Erythroblast (primary cell): ENCODE measurements at regions not wholly inside any gene's neighbourhood (a gene's known extent, or its start where the extent isn't known, plus 50 kb on each side); places are given as distances from the start of the nearest gene placed in this dataset.

Experiments
- DNase-seq, 2 experiments: peaks; one replicate each; lab custom pipeline; 2025; lab: John Stamatoyannopoulos, UW
- GATA1 ChIP-seq: IDR thresholded peaks from 2 replicates; pipeline ENCODE4 v1.6.1; 2011; ENCODE audit warnings: low read depth, mild to moderate bottlenecking, control low read depth, low read length, moderate library complexity
- POLR2A ChIP-seq: IDR thresholded peaks from 2 replicates; pipeline ENCODE4 v1.6.1; 2011; ENCODE audit warnings: mild to moderate bottlenecking, low read length

DNA sequence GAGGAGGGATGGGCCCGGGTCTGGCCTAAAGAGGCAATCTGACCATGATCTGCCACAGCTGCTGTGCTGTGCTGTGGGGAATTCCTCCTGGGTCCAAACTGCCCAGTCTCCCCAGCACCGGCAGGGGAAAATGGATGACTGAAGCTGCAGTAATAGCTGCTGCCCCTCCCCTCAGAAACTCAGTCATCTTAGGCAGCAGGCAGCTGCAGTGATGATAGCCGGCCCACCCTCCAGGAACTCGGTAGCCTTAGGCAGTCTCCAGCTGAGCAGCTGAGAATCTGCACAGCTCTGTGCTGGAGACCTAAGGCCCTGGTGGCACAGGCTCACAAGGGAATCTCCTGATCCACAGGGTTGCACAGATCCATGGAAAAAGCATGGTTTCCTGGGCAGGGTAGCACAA lies 113.4 kb upstream of the USP38 start:
- no peak for DNase-seq
- TF ChIP-seq POLR2A (no peak), GATA1 (no peak)

DNA sequence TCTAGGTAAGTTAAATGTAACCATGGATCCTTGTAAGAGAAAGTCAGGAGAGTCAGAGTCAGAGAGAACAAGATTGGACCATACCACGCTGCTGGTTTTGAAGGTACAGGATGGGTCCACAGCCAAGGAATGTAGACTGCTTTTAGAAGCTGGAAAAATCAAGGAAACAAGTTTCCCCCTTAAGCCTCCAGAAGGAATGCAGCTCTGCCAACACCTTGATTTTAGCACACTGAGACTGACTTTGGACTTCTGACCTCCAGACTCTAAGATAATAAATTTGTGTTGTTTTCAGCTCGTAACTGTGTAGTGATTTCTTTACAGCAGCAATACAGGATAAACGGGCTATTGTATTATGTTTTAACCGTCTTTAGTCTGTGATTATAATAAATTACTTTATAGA lies 108.0 kb upstream of the USP38 start:
- DNase-seq = no peak
- TF ChIP-seq GATA1 (no peak), POLR2A (no peak)

- TF ChIP-seq GATA1 (no peak), POLR2A (no peak)
- DNase-seq = no peak
Observed at GRCh38 chr4:143082701-143083100, 102.0 kb upstream of the USP38 start.

DNA sequence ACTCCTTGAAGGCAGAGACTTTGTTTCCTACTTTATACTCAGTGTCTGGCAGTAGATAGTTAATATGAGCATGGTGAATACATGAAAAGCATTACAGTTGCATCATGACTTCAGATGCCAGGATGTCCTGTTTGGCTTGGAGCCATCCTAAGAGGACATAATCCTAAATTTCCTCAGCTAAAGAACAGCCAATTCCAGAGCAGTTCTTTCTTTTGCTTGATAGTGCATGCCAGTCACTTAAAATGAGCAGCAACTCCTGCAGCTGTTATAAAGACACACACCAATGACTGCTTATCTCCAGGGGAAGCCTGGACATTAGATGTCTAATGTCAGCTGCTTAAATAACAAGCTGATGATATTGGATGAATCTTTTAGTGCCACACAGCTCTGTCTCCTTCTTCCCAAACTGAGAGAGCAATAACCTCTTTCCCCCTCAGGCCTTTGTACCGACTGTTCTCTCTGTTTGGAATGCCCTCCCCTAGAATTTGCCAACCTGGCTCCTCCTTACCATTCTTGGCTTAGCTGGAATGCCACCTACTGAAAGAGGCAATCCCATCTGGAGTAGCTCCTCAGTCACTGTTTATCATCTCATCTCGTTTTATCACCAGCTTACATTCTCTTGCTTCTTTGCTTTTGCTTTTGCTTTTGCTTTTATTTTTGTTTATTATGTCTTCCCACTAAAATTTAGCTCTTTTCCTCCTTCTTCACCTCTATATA lies 100.8 kb upstream of the USP38 start:
- DNase-seq = no peak
- TF ChIP-seq POLR2A = no peak
- TF ChIP-seq GATA1 = no peak

- no peak for DNase-seq
- TF ChIP-seq POLR2A (no peak), GATA1 (no peak)
Observed at GRCh38 chr4:143084566-143084965, 100.2 kb upstream of the USP38 start.

- no peak for TF ChIP-seq POLR2A
- no peak for TF ChIP-seq GATA1
Observed at GRCh38 chr4:143085224-143085623, 99.5 kb upstream of the USP38 start.

DNA sequence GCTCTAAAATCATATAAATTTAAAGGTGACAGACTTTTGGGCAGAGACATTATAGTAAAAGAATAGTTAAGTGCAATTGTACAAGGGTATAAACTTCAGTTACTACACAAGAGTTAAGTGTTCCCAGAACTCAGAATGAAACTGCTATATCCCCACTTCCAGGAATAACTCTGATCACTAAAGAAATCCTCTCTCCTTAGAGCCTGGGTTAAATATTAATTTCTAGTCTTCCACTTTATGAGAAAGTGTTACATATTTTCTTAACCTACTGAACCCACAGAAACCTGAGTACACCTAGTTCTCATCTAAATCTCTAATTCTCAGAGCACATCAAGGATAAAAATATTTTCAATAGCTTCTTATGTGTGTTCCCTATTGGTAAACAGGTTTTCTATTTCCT lies 99.1 kb upstream of the USP38 start:
- no peak for TF ChIP-seq POLR2A
- no peak for TF ChIP-seq GATA1
- DNase-seq = no peak

More at GRCh38 chr4:143085224-143085623, 99.5 kb upstream of the USP38 start:
- no peak for DNase-seq

- no peak for DNase-seq
- no peak for TF ChIP-seq GATA1
- TF ChIP-seq POLR2A = no peak
Observed at GRCh38 chr4:143089291-143089690, 95.4 kb upstream of the USP38 start.

GRCh38 chr4:143089847-143090246 lies 94.9 kb upstream of the USP38 start:
- TF ChIP-seq GATA1 (no peak), POLR2A (no peak)
- no peak for DNase-seq

DNA sequence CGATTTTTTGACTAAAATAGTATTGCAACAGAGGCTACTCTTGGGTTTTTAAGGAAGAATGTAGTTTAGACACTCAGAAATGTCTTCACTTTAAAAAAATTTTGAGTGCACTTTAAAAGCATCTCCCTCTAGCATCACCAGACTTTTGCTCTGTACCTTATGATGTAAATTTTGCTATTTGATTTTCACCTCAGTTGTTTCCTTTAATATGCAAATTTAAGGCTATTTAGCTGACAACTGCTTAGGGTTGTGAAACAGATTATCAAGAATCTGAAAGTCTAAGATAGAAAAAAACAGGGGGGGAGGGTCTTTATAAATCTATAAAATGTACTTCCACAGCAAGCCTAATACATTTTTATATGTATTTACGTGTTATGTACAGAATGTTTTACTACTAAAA lies 92.9 kb upstream of the USP38 start:
- TF ChIP-seq GATA1 = no peak
- no peak for TF ChIP-seq POLR2A
- no peak for DNase-seq

GRCh38 chr4:143095447-143095846 lies 89.3 kb upstream of the USP38 start:
- no peak for TF ChIP-seq POLR2A
- no peak for TF ChIP-seq GATA1

GRCh38 chr4:143097751-143098150 lies 87.0 kb upstream of the USP38 start:
- TF ChIP-seq GATA1 (no peak), POLR2A (no peak)
- no peak for DNase-seq

More at GRCh38 chr4:143095447-143095846, 89.3 kb upstream of the USP38 start:
- no peak for DNase-seq

DNA sequence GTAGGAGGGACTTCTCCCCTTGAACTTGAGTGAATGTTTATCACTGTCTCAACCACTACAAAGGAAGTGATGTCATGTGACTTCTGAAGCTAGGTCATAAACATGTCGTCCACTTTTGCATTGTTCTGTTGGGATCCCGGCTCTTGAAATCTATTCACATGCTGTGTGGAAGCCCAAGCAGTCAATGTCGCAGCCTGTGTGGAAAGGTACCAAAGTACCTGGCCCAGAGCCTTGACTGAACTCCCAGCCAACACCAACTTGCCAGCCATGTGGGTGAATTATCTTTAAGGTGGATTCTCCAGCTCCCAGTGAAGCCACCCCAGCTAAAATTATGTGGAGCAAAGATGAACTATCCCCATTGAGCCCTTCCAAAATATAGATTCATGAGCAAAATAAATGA lies 85.0 kb upstream of the USP38 start:
- no peak for TF ChIP-seq POLR2A
- TF ChIP-seq GATA1 = no peak
- no peak for DNase-seq

- no peak for TF ChIP-seq POLR2A
- TF ChIP-seq GATA1 = no peak
- no peak for DNase-seq
Observed at GRCh38 chr4:143109376-143109775, 75.3 kb upstream of the USP38 start.

- no peak for DNase-seq
Observed at GRCh38 chr4:143118663-143119062, 66.1 kb upstream of the USP38 start.

GRCh38 chr4:143127621-143128020 lies 57.1 kb upstream of the USP38 start:
- TF ChIP-seq GATA1 (no peak), POLR2A (no peak)
- no peak for DNase-seq

More at GRCh38 chr4:143118663-143119062, 66.1 kb upstream of the USP38 start:
- TF ChIP-seq POLR2A = no peak
